NCI-H446 (cell line): ENCODE measurements at regions not wholly inside any gene's neighbourhood (a gene's known extent, or its start where the extent isn't known, plus 50 kb on each side); places are given as distances from the start of the nearest gene placed in this dataset.
A peak's percentile ranks its signal among the peaks of the same experiment; 100 is the strongest.

ENCODE experiments used
- DNase-seq, 2 experiments: peaks; one replicate each; lab custom pipeline; 2025; lab: John Stamatoyannopoulos, UW

DNA sequence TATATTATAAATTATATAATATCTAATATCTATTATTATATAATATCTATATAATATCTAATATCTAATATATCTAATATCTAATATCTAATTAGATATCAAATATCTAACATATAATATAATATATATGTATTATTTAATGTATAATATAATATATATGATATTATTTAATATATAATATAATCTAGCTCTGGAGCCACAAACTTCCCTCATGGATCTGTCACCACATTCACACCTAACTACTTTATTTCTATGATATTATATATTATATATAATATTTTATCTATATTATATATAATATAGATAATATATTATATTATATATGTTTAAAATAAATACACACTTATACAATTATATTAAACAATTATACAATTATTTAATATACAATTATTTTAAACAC is 667.5 kb downstream of the KCTD8 start:
- DNase-seq, result no peak

DNA sequence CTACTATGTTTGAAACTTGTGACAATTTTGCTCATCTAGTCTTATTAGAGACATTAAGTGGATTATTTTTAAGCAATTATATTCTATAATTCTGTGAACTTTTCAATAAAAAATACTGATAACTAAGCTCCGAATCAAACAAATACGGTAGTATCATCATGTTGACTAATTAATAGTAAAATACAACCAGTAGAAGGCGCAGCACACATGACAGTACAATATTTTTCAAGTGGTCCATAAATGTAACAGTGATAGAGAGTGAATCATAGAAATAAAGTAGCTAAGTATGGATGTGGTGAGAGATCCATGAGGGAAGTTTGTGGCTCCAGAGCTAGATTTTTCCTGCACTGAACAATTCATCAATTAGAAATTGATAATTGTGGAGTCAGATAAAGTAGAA is 666.2 kb downstream of the KCTD8 start:
- DNase-seq, result peak in 1 of 2 experiments; percentile 9

DNA sequence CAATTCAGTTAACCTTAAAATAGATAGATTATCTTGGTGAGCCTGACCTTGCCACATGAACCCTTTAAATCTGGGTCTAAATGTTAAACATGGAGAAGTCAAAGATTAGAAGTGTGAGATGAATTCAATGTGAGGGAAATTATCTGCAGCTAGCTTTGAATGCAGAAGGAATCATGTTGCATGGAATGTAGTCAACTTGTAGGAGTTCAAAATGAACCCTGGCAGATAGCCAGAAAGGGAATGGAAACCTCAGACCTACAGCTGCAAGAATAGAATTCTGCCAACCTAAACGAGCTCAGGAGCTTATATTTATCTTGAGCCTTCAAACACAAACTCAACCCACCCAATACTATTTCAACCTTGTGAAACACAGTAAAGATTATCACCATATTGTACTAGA is 632.5 kb downstream of the KCTD8 start:
- peak in 1 of 2 experiments; percentile 15 for DNase-seq

DNA sequence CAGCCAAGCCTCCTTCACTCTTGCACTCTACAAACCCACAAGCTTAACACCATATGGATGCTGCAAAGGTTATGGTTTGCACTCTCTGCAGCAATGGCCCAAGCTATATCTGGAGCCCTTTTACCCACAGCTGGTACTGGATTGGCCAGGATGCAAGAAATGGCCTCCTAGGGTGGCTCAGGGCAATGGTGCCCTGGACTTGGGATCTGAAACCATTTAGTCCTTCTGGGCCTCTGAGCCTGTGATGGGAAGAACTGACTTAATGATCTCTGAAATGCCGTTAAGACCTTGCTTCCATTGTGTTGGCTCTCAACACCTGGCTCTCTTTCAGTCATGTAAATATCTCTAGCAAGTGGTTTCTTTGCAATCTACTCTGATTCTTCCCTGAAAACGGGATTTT is 626.0 kb downstream of the KCTD8 start:
- no peak for DNase-seq

DNA sequence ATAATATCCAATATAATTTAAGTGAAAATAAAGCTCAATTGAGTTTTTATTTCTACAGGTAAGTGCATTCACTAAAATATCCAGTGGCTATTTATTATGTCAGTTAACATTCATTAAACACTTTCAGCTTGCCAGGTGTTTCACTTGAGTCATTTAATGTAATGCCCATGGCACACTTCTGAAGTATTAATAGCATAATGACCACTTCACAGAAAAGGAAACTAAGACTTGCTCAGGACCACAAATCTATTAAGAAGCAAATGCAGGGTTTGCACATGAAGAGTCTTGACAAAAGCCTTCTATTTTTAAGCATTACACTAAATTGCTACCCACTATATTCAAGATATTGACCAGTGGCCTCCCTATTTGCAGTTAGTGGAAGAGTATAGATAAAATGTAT is 612.7 kb downstream of the KCTD8 start:
- DNase-seq, result no peak

DNA sequence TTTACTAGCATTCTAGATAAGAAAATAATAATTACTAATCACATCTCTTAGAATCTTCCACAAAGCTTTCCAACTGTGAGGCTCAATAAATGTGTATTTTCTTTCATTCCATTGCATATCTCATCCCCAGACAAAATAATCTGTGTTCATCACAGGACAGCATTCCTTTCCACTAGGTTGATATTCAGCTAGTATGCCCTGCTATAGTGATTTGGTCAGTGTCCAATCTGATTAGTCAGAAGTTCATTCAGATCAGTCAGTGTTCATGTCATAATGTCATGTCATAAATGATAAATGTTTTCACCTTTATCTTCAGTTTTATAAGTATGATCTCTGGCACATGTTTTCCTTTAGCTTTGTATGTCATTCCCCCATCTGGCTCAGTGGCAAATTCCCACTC is 611.4 kb downstream of the KCTD8 start:
- no peak for DNase-seq

DNA sequence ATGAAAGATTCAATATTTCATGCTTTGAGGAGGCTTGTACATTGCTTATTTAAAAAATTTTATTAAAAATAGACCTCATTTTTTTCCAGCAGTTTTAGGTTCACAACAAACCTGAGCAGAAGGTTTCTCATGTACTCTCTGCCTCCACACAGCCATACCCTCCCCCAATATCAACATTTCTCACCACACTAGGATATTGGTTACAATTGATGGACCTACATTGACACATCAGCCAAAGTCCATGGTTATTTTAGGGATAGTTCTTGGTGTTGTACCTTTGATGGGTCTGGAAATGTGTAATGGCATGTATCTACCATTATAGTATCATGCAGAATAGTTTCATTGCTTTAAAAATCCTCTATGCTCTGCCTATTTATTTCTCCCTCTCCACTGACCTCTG is 611.0 kb downstream of the KCTD8 start:
- DNase-seq, result no peak

DNA sequence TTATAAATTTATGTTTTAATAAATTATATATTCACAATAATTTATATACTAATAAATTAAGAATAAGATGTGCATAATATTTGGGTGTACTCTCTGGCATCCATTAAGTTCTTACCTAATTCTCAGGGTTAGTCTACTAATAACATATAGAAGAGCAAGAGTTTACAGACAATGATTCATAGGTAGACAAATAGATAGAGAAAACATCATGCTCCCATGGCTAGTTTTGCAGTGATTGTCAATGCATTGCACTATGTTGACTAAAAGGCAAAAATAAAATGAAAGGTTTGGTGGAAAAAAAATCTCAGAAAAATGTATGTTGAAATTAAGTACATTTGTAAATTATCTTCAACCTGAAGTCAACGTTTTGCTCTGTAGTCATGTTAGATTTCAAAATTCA is 606.0 kb downstream of the KCTD8 start:
- DNase-seq, result no peak

DNA sequence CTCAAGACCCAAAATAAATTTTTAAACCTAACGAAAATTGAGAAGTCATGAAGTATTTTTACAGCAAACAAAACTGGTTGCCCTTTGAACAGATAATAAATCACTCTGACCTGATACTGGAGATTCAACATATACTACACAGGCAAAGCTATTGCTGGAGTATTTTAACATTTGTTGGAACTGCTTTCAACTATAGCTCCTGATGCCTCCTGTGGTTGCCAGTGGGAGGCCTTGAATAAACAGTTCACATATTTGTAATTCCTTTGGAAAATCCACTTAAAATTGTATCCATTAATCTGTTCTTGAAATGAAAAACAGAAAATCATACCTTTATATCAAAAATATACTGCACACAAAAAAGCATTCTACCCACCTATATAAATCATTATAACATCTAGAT is 605.1 kb downstream of the KCTD8 start:
- no peak for DNase-seq

DNA sequence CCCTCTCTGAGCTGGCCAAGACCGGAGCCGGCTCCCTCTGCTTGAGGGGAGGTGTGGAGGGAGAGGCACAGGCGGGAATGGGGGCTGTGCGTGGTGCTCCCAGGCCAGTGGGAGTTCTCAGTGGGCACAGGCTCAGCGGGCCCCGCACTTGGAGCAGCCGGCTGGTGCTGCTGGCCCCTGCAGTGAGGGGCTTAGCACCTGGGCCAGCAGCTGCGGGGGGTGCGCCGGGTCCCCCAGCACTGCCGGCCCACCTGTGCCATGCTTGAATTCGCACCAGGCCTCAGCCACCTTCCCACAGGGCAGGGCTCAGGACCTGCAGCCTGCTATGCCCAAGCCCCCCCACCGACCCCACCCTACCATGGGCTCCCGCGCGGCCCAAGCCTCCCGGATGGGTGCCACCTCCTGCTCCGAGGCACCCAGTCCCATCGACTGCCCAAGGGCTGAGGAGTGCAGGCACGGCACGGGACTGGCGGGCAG is 602.5 kb downstream of the KCTD8 start:
- DNase-seq, result no peak

DNA sequence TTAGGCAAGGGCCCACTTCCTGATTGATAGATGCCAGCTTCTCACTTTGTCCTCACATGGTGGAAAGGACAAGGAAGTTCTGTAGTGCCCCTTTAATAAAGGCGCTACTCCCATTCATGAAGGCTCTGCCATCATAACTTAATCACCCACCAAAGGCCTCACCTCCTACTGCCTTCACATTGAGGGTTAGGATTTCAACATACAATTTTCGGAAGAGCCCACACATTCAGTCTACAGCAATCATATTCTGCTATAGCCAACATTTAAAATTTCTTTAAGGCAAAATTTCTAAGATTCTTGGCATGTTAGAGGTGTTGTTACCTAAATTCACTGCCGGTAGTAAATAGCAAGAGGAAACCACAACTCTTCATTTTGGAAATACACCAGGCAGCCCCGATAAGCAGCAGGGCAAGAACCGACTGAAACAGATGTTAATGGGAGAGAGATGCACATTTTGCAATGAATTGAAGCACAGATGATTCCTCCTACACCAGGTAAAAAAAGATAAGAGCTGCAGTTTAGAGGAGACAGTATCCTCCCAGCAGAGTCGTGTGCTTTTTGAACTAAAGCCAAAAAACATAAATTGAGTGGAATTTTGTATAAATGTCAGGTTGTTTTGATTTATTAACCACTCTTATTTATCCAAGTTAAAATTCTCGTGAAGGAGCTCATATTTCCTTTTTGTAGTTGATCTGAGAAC is 594.9 kb downstream of the KCTD8 start:
- DNase-seq, result peak in 1 of 2 experiments; percentile 18

DNA sequence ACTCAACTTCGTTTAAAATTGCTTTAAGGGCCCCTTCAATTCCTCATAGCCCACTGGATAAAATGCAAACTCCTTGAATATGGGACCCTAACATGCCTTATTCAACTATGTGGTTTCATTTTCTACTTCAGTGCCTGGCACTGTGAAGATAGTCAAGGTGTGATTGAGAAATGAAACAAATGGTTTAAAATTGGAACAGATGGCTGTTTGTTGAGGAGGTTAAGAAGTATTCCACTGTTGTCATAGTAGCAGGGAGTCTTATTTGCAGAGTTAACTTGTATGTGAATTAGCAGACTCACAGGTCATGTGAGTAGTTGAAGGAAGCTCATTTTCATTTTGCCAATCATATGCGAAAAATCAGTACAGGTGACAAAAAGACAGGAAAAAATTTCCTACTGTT is 593.3 kb downstream of the KCTD8 start:
- DNase-seq, result no peak

DNA sequence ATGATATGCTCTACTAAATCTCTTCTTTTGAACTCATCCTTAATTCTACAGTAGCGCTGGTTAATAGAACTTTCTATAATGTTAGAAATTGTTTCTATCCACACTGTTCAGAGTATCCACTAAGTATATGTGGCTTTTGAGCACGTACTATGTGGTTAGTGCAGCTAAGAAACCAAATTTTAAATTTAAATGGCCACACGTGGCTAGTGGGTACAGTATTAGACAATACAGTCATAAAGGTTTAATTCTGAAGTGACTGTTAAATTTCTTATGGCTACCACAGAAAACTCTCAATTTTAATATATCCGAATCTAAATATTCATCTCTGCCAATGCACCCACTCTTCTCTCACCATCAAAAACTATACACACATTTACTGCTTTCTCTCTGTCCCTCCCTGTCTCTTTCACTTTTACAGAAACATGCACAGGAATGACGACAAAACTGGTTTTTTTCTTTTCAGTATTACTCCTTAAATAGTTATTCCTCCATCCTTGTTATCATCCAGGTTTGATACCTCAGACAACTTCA is 583.9 kb downstream of the KCTD8 start:
- DNase-seq, result no peak

DNA sequence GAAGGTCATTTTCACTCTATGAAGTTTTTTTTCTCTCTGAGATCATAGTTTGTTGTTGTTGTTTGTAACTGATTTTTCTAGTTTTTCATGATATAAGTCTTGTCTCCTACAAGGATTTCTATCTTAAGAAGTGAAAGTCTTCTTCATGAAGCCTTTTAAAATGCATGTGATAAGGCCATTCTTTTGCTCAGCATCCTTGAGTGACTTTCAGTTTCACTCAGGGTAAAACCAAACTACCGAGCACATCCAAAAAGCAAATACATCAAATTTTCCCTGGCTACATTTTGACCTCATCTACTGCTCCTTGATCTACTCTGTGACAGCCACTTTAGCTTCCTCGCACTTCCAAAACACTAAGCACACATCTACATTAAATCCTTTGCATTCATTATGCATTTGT is 580.7 kb downstream of the KCTD8 start:
- no peak for DNase-seq

DNA sequence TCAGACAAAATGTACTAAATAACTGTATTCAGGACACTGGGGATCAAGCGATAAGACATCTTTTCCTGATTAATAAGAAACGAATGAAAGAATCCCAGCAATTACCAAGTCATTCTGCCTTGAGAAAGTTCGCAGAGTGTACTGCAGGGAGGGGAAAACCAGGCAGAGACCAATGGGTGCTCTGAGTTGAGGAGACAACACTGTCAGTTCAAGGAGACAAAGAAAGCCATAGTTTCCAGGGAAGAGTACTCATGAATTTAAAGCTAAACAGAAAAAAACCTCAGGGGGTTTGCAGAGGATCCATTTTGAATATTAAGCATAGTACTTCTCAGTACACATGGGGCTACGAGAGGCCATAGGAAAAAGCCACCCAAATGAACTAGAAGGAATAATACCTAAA is 573.0 kb downstream of the KCTD8 start:
- no peak for DNase-seq

DNA sequence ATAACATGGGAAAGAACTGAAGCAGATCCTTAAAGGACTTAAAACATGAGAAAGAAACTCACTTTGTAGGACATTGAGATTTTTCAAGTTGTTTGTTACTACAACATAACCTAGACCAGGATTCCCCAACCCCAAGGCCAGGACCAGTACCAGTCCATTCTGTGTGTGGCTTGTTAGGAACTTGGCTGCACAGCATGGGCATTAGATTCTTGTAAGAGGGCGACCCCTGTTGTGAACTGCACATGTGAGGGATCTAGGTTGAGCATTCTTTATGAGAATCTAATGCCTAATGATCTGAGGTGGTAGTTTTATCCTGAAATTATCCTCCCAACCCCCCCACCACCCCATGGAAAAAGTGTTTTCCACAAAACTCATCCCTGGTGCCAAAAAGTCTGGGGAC is 566.1 kb downstream of the KCTD8 start:
- DNase-seq, result no peak

DNA sequence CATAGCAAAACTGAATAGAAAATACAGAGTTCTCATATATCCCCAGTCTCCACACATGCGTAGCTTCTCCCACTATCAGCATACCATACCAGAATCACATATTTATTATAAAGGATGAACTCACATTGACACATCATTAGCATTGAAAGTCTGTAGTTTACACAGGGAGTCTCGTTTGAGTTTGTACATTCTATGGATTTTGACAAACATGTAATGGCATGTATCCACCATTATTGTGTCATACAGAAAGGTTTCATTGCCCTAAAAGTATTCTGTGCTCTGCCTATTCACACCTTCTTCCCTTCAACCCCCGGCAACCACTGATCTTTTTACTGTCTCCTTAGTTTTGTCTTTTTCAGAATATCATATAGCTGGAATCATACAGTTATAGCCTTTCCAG is 562.4 kb downstream of the KCTD8 start:
- DNase-seq, result no peak

DNA sequence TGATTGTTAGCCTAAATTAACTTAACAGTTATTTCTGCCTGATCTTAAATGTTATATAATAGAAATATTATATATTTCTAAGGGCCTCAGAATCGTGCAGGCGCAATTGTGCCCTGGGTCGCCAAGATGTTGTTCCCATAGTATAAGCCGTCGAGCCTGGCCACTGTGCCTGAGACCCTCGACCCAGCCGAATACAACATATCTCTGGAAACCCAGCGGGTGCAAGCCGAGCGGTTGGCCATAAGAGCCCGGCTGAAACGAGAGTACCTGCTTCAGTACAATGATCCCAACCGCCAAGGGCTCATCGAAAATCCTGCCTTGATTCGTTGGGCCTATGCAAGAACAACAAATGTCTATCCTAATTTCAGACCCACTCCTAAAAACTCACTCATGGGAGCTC is 549.8 kb downstream of the KCTD8 start:
- DNase-seq, result no peak

DNA sequence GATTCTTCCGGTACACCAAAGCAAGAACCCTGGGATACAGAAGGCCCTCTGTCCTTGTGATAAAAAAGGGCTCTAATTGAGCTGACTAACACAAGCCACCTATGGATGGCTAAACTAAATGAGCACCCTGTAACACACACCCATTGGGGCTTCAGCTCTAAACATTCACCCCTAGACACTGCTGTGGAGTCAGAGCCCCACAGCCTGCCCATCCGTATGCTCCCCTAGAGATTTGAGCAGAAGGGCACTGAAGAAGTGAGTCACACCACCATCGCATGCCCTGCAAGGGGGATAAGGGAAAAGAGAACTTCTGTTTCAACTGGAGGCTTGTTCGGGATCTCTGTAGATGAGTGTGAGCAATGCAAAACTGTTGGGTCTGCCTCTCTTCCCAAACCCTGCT is 545.2 kb downstream of the KCTD8 start:
- no peak for DNase-seq

DNA sequence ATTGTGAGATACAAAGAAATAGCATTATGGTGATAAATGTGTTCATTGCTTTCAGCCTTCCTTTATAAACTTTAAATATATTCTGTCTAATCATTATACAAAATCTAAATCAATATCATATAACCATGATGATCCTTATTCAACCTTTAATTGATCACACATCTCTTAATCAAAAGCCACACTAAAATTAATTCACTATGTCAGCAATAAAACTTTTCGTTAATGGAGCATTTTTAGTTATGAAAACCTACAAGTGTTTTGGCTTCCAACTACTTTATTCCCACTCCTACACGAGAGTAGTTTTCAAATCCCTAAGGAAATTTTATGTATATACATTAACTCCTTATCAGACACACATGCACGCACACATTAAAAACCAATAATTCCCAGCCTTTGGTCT is 530.2 kb downstream of the KCTD8 start:
- DNase-seq, result no peak

DNA sequence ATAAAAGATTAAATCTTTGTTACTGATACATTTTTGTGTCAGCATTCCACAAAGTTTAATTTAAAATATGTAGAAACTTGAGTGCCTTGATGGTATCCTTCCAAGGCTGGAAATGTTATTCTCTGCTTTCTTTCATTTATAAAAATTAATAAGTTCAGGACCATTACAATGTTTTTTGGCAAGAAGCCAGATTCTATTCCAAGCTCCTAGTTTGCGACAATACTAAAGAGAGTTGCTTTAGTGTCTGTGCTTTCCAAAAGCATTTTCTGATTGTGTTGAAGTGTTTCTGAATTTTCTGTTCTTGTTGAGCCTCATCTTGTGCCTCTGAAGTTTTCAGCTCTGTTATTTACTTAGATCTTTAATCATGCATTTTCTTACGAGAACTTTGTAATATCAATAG is 516.2 kb downstream of the KCTD8 start:
- DNase-seq, result no peak

DNA sequence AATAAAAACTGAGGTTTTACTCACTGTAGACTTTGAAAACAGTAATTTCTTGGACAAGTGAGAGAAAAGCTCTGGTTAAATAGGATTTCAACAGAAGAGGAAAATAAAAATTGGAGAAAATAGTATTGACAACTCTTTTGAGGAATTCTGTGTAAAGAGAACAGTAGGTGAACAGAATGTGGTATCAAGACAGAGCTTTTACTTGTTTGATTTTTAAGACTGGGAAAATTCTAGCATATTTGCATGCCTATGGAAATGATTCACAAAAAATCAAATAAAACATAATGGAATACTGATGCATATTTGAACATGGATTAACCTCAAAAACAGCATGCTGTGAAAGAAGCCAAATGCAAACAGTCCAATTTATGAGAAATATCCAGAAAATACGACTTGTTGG is 504.6 kb downstream of the KCTD8 start:
- DNase-seq, result no peak

DNA sequence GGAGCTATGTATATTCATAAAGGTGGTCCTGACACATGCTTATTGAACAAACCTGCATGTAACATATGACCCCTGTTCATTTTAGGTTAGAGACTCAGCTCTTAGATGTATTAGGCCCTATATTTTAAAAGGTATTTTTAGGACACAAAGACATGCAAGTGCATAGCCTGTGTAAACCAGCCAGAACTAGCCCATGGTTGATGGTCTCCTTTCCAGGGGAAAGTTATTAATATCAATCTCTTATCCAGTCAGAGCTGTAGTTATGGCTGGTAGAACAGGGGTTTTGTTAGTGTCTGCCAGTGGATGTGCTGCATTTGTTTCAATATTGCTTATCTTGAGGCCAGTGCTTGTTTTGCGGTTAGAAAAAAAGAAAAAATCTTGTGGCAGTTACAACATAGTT is 488.6 kb downstream of the KCTD8 start:
- DNase-seq, result no peak

DNA sequence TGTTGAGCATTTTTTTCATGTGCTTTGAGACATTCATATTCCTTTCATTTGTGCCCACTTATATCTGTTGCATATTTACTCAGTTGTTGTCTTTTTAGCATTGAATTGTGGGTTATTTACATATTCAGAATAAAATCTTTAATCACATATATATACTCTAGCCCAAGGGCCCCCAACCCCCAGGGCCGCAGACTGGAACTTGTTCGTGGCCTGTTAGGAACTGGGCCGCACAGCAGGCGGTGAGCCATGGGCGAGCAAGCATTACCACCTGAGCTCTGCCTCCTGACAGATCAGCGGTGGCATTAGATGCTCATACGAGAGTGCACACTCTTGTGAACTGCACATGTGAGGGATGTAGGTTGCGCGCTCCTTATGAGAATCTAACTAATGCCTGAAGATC is 480.6 kb downstream of the KCTD8 start:
- no peak for DNase-seq
